GM18873 (cell line): ENCODE measurements at regions not wholly inside any gene's neighbourhood (a gene's known extent, or its start where the extent isn't known, plus 50 kb on each side); places are given as distances from the start of the nearest gene placed in this dataset.

Source experiments
- ATAC-seq: cut with Tn5 transposase; IDR thresholded peaks from one replicate; pipeline ENCODE4 v1.9.1; 2021; ENCODE audit warnings: mild to moderate bottlenecking, moderate library complexity, moderate number of reproducible peaks; ENCODE audit not compliant: unreplicated experiment, low FRiP score

DNA sequence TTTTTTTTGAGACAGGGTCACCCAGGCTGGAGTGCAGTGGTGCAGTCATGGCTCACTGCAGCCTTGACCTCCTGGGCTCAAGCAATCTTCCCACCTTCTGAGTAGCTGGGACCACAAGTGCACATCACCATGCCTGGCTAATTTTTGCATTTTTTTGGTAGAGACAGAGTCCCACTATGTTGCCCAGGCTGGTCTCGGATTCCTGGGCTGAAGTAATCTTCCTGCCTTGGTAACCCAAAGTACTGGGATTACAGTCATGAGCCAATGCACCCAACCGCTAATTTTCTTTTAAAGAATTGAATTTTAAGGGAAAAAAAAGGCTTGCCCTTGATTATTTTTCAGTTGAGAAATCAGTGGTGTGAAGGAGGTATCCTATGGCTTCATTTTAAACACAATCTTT lies 334.0 kb downstream of the SOX2 start:
- no peak for ATAC-seq

DNA sequence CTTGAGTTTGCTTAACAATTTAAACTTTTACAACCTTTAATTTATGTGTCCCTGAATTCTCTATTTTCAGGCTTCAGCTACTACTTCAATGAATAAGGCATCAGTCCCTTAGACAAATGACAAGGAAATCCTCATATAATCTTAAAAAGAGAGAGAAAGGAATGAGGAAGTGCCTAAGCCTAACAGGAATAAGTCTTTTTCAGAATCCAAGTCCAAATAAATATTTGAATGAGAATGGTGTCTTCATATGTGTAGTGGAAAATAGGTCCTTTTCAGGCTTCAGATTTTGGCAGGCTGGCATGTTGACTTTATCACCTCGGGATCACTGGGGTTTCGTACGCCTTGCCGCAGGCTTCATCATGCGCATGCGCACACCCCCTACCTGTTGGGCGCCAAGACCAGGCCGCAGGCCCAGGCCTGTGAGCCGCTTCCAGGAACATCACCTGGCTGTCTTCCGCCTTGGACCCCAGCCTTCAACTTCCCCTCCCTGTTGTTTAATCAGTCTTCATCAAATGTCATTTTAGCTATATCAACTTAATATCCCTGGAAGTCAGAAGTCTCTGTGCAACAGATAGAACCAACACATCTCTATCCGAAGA lies 334.5 kb downstream of the SOX2 start:
- ATAC-seq: no peak

DNA sequence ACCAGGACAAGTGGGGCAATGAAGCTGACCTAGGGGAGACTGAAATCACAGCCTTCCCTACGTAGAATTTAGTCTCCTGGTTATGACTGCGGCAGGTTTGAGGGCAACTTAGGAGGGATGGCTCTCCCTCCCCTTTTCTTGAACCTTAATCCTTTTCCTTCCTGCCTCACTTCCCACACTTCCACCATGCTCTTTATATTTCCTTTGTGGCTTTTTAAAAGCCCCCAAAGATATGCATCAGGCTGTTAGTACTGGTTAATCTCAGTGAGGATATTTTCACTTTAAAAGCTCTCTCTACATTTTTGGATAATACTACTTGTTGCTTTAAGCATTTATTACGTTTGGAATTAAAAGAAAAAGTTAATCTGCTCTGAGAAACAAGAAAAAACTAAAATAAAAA lies 339.2 kb downstream of the SOX2 start:
- no peak for ATAC-seq

DNA sequence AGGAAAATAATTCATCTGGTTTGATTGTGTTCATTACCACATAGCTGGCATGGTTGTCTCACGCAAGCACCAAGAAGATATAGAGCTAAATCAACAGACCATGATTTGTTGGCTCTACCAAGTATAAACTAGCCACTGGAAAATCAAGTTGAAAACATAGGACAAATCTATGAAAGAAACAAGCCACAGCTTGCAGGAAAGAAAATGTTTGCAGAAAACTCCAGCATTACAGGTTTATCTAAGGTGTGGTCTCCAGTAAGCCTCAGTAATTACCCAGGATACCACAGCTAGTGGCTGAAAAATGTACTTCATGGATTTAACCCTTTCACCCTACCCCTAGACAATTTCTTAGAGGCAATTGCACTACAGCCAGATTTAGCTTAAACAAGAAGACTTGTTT lies 340.6 kb downstream of the SOX2 start:
- no peak for ATAC-seq

DNA sequence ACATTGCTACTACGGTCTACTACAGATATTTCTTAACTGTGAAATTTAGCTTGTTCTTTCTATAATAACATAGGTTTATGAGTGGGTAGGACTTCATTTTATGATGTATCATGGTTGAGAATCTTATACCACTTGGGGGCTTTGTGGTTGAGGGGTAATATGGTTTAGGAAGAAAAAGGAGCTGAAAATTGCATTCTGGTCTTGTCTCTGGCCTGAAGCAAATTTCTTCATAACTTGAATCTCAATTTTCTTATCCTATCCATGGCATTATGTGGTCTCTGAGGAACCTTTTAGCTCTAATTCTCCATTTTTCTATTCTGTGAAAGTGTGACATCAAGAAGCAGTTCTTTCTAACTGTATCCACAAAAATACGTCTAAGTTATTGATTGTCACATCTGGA lies 341.0 kb downstream of the SOX2 start:
- ATAC-seq: no peak

DNA sequence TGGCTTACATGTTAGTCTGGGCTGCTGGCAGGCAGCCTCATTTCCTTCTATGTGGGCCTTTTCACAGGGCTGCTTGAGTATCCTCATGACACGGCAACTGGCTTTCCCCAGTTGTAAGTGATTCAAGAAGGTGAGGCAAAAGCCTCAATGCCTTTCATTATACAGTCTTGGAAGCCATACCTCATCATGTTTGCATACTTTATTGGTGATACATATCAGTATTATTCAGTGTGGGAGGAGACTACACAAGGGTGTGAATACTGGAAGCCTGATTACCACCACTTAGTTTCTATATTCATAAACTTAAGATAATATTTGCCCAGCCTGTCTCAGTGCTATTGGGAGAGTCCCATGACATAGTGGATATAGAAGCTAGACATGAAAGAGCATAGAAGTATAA lies 346.8 kb downstream of the SOX2 start:
- no peak for ATAC-seq

DNA sequence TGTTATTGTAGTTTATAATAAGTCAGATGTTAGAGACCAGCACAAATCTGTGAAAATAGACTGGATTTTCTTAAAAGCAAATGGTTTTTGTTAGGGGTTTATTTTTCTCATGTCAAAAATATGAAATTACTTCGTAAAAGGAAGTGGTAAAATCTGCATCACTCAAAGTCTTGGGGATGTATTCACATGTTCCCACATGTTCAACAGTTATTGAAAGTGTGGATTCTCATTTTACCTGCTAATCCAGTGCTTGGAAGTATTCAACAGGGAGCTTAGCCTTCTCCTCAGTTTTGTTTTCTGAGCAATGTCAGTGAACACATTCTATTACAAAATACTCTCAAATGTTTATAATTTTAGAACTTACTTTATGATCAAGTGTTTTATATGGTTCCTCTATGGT lies 352.0 kb downstream of the SOX2 start:
- ATAC-seq: no peak

DNA sequence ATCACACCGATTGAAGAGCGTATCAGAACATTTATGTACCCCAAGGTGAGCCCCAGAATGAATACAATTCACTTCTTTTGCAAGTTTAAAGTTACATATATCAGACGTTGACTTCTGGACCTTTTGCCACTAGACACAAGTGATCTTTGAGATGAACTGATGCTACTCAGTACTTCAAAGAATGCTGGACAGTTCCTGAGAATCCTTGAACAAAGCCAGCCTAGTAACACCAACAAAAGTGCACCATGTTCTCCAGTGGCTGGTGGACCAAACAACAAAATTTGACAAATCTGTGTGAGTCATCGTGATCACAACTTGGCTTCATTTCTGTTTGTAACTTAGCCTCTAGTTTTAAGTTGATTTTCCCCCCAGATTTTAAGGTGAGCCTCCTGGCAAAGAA lies 355.7 kb downstream of the SOX2 start:
- ATAC-seq: no peak

DNA sequence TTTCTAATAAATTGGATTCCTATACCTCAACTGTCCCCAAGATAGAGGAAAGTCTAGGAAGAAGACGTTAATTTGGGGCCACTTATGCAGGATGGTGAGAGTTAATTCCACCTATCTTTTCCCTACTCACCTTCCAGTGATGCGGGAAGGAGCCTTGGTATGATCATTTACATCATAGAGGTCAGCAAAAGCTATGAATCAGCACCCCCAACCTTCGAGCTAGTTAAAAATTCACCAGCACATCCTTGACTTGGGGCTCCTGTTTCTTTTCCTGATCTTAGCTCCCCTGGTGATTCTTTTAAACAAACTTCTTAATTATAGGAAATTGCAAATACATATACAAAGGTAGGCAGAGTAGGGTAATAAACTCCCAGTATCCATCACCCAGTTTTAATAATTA lies 366.6 kb downstream of the SOX2 start:
- ATAC-seq: no peak

DNA sequence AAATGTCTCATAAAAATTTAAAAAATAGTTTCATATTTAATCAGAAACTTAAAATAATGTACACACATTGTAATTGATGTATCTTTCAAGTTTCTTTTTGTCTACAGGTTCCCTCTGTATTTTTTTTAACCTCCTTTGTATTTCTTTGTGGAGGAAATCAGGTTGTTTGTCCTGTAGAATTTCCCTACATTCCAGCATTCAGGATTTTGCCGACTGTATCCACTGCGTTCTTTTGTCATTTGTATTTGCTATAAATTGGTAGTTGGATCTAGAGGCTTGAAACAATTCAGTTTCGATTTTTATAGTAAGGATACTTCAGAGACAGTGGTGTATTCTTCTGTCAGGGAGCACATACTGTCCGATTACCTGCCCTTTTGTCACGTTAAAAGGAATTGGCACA lies 367.2 kb downstream of the SOX2 start:
- ATAC-seq: no peak

DNA sequence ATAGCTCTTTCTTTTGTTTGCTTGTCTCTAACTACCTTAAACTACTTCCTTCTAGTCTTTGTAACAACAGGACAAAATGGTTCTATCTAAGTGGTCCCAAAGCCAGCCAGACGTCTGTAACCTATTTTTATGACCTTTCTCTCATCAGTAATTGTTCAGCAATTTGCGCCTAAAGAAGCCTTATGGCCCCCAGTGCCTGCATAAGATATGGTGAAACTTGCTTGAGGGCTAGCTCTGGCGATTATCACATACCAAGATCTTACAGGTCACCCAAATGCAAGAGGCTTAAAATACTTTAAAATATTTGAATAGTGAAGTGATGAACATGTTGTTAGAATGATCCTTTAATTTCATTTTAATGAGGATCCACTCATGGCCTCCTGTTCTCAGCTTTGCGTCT lies 369.4 kb downstream of the SOX2 start:
- no peak for ATAC-seq

DNA sequence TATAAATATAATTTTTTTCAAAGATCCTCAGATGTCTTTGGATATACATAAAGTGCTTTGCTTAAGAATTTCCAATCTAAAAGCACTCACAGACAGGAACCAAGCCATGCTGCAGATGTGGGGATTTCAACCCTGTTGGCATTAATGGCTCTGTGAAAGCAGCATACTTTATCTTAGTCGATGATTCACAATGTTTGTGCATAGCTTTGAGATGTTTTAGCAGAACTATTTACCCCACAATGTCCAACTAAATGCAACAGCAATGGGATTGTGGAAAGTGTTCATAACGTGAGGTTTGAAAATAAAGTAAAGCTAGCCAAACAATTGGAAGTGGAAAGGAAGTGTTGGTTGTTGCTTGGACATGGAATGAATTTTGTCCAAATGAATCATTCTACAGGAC lies 371.4 kb downstream of the SOX2 start:
- ATAC-seq: no peak

DNA sequence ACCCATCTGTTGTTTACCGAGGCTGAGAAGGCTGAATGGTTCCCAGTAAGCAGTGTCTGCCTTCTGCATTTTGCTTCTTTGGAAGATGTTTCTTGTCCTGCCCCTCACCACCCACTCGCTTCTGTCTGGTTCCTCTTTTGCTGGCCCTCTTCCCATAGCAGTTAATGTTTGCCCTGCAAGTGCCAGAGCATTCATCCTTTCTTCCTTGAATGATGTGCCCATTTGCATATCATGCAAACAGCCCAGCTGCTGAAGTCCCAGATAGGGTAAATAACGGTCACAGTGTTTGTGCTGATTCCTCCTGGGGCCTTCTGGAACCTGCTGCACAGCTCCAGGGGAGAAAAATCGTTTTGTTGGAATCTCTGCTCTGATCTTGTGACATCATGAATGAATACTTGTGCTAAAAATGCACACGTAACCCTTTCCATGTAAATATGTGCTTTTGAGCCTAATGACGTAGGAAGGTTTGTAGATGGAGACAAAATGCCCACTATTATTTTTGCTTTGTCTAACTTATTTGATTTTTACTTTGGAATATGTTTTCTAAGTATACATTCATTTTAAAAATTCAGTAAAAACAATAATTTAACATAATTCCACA lies 381.0 kb downstream of the SOX2 start:
- ATAC-seq: no peak

DNA sequence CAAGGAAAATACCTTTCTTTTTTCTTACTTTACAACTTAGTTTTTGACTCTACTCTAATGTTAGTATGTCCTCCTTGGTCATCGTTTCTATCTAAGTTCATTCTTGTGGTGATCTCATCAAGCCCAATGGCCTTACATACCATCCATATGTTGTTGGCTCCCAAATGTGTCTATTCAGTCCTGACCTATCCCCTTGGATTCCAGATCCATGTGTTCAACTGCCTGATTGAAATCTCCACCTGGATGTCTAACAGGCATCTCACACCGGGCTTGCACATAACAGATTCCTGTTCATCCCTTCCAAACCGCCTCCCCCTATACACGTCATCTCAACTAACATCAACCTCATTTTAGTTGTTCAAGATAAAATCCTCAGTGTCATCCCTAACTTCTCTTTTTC lies 382.6 kb downstream of the SOX2 start:
- no peak for ATAC-seq

DNA sequence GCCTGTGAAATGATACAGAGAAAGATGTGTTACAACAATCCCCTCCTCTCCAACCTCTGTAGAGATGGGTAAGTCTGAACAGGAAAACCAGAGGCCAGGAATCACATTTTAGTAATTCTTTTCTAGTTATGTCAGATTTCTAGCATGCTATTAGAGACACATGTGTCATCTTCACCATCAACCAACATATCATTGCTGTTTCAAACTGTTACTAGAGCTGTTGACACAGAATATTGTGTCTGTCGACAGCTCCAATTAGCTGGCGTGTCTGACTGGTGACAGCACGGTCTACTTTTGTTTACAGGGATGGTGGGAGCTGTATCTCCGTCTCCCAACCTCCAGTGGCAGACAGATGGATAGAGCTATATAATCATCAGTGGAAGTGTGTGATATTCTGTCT lies 393.2 kb downstream of the SOX2 start:
- no peak for ATAC-seq

DNA sequence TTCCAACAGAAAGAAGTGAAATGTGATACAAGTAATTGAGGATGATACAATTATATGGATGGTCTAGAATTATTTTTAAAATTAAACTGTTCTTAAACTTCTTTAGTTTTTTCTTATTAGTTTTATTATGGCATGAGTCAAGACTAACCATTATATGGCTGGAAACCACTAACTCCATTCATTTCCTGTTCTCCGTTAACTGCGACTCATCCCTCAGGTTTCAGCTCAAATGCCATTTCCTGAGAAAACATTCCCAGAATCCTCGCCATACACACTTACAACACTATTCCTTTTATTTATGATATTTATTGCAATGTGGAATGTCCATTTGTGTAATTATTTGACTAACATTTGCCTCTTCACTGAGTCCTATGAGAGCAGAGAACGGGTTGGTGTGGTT lies 394.1 kb downstream of the SOX2 start:
- ATAC-seq: no peak

DNA sequence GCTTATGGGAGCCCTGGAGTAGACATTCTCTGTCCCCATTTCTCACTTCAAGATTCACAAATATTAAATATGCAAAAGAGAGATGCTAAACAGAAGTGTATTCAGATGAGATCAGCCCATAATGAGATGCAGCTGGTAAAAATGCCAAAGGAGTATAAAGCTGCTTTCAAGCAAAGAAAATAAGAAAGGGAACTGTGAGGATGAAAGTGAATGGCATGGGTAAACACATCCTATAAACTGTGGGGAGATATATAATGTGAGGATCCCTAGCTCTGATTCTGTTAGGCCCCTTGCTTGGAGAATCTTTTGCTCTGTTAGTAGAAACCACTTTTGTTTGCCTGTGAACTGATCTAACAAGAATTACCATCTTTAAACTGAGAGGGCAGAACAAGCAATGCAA lies 396.6 kb downstream of the SOX2 start:
- ATAC-seq: no peak

DNA sequence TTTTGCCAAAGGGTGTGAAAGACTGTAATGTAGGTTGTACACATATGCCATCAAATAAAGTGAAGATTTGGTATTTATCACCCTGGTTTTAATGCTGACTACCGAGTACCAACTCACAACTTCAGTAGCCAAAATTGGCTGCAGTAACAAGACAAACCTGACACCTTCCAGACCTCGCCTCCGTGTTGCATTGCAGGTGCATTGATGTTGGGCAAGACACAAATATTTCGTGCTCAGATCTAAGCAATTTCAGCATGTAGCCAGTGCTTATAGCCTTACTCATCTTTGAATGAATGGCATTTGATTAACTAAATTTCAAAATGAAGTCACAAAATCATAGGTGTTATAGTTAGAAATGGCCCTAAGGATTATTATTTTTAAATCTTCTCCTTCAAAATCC lies 400.2 kb downstream of the SOX2 start:
- ATAC-seq: no peak

DNA sequence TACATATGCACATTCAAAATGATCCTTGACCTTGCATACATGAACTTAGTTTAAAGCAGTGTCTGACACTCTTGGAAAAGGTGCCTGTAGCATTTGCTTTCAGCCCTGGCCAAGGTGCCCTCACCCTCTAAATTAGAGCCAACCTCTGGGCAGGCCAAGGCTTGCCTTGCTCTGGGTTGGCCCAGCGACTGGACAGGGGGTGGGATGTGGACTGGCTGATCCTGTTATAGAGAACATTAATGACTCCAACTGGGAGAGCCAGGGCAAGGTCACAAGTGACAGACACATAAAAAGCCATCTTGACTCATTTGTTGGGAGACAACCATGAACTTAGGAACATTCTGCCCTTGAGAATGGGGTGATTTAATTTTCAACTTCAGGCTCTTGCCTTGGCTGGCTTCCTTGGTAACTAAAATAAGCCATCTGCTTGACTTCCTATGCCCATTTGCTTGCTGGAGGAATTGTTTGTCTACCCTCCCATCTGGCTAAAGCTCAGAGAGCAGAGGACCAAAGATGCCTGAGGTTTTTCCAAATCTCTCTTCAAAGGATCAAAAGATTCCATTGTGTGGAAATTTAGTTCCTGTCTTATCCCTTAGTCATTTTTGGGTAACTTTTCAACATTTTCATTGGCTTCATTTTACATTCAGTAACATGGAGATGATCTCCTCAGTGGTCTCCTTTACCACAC lies 403.7 kb downstream of the SOX2 start:
- ATAC-seq: no peak

DNA sequence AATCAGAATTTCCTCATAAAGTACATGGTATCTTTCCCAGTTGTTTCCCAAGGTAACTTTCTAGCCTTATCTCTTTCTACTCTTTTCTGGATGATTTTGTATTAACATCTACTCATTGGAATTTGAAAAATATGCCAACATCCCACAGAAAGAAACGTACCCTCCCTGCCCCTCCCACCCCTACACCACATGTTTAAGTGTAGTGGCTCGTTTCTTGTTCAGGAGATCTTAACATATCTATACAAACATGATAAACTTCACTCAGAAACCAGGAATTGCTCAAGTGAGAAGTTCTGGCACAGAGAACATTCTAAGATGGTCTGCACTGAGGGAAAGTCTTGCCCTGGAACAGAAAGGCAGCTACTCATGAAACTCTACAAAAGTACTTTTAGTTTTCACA lies 404.7 kb downstream of the SOX2 start:
- ATAC-seq: no peak

DNA sequence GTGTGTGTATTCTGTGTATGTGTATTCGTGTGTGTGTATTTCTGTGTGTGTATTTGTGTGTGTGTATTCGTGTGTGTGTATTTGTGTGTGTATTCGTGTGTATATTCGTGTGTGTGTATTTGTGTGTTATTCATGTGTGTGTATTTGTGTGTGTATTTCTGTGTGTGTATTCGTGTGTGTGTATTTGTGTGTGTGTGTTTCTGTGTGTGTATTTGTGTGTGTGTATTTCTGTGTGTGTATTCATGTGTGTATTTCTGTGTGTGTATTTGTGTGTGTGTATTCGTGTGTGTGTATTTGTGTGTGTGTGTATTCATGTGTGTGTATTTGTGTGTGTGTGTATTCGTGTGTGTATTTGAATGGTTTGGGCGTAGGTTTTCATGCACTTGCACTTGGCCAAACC lies 405.4 kb downstream of the SOX2 start:
- ATAC-seq: no peak

DNA sequence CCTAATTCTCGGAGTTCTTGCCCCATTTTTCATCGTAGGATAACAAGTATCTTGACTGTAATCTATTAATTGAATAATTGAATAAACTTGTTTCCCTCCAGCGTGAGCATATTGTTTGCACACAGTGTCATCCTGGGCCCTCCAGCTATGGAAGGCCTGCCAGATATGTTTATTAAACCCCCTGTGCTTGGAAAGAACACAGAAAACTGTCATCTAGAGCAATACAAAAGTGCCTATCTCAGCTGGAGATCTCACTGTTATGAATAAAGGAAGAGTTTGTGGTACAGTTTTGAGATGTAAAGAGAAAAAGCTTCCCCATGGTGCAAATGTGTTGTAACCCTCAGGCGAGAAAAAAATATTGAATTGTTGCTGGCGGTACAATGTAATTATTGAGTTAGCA lies 405.9 kb downstream of the SOX2 start:
- ATAC-seq: no peak
